Globus pallidus (tissue), 1 donor: ENCODE measurements at regions not wholly inside any gene's neighbourhood (a gene's known extent, or its start where the extent isn't known, plus 50 kb on each side); places are given as distances from the start of the nearest gene placed in this dataset.
"Not testable (repeated sequence)": the region's sequence is repeated elsewhere in the genome, so short reads cannot be mapped to it uniquely, and the experiment has no call there.

Experiments used
- DNase-seq: peaks from one replicate; pipeline ENCODE4 v3.0.0-alpha.2; 2015; ENCODE audit warnings: low spot score

DNA sequence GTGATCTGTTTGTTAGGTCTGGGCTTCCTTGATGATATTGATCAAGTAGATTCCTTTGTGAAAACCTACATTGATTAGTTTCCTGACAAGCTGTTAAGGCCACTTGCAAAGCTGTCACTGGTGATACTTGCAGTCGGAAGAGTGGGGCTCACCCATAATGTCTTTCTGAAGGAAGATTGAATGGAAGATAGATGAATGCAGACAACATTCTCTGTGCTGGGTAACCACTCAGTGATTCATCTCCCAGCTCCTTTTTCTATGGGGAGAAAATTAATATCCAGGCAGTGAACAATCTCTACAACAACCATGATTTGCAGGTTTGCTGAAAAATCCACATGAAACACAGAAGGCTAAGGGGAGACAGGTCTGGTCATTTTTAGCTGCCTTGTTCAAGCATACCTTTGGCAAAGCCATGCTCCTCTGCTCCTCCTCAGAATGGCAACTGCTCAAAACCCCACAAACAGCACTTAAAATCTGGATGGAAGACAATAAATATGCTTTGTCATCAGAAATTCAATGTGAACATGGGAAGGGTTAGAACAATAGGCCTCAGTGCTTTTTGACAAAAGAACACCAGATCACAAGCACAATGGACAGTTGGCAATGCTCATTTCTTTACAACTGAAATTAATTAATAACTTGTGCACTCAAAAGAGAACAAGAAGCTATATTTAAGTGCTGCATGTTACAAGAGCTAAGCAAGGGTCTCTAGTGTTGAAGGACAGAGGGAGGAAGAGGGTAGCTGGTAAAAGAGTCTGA lies 495.4 kb downstream of the TOX3 start:
- peak; percentile 82 for DNase-seq

DNA sequence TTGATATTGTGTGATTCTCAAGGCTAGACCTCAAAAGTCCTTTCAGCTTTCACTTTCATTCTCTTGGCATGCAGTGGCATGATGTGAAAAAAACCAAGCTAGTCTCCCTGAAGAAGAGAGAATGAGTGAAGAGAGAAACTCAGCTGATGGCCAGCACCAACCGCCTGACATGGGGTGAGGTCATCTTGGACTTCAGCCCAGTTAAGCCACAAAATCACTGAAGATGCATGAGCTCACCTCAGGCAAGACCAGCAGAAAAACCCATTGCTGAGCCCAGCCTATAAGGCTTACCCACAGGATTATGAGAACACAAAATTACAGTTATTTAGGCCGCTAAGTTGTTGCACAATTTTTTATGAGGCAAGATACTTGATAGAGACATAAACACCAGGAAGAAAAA lies 496.5 kb downstream of the TOX3 start:
- DNase-seq, result no peak

DNA sequence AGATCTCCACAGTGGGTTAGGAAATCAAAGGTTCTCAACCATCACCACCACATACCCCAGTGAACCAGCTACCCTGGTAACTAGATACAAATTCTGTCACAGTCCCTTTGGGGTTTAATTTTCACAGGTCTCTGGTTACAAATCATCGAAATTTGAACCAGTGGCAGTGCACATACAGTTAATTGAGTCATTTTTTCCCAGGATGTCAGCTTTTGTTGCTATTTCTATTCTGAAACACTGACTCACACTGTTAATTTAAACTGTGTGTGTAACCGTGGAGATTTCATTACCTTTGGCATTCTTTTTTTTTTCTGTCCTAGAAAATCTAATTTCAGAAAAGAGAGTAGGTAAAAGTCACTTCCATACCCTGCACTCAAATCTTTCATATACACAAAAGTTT lies 511.5 kb downstream of the TOX3 start:
- DNase-seq, result no peak

DNA sequence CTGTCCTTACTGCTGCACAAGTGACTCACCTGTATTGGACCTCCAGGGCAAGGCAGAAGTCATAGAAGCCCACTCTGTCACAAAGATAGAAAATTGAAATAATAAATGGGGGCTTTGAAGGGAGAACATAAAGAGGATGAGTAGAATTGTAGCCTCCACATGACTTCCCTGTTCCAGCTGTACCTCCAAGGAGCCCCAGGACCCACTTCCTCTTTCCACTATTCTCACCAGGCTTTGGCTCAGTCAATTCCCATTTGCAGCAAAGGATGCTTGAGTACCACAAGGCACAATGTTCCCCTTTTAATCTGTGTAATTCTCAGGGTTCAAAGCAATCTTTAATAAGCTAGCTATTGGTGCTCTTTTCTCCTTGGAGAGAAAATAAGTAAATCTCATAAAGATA lies 512.1 kb downstream of the TOX3 start:
- no peak for DNase-seq

DNA sequence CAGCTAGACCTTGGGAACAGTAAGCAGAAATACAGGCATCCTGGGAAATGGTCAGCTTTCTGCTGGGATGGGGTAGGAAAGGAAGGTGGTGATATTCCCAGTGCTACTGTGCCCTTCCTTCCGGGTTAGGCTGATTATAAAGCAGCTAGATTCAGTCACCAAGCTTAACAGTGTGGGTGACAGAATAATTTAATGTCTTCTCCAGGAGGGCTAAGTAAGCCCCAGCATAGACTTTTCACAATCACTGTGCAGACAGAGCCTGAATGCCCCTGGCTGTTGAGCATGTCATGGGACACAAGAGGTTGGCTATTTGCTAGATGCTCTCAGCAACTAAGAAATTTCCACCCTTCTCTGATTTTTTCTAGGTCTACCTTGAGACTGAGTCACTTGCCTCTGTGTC lies 513.0 kb downstream of the TOX3 start:
- no peak for DNase-seq

DNA sequence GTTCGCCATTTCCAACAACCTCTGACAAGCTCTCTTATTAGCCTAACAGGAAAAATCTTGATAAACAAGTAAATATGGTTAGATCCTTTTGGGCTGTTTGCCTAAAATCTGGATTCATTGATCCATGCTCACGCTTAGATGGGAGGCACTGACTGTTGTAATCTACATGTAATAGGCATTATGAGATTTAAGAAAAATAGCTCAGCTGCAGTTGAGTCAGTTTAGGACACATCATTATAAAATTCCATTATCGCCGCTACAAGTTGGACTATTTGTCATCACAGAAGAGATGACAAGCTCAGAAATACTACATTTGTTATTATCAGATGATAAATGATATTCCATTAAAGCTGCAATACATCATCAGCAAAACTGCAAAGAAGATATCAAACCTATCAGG lies 524.0 kb downstream of the TOX3 start:
- no peak for DNase-seq

DNA sequence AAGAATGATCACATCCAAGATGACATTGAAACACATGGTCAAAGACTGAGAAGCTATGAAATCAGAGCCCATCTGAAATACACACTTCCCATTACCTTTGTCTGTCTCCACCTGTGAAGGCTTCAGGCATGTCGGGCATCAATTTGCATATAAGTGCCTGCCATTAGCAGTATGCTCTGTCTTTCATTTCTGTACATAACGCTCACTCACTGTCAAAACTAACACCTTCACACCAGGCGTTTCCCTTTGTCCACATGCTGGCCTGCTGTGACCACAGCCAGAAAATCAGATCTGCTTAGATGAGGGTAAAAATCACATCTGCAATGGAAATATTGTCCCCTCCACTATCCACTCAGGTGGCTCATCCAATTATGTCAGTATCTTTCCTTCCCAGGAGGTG lies 524.8 kb downstream of the TOX3 start:
- DNase-seq, result no peak

DNA sequence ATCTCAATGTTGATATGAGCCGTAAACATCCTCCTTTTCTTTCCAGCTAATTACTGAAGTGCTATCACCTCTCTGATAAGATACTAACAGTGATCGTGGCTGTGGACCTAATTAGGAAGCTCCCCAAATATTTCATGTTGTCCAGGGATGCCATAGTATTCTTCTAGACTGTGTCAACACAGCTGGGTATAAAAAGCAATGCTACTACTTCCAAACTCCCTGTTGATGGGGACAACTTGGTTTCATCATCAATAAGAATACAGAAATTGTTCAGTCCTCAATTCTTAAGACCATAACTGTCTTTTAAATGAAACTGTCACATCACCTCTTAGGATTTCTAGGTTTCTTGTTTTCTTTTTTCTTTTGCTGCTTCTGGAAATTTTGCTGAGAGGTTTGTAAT lies 530.6 kb downstream of the TOX3 start:
- DNase-seq, result no peak

DNA sequence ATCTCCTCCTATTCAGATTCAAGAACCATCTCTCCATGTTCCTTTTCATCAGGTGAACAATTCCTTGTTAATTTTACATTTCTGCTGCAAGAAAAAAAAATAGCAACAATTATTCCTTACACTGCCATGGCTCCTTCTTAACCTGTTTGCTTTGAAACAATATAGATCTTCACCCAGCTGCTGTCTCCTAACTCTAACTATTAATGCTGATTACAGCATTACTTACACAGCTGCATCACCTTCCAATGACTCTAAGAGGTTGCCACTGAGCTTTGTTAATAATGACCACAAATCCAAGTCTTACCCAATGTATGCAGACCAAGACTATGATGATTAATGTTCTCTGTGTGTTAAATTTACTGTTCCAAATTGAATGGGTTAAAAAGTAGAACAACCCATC lies 541.4 kb downstream of the TOX3 start:
- no peak for DNase-seq

DNA sequence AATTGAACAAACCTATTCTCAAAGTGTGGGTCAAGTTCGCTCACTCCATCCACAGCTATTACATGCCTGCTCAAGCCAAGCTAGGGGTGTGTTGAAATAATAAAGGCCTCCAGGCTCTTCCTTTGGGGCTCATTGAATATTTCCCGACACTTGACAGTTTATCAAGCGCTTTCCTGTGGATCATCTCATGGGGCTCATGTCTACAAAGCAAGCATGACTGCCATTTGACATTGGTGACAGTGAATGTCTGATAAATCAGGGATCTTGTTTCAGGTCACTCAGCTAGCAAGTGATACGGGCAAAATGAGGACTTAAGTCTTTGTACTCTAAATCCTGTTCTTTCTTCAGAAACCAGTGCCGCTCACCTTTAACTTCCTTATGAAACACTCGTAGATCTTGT lies 542.6 kb downstream of the TOX3 start:
- no peak for DNase-seq

DNA sequence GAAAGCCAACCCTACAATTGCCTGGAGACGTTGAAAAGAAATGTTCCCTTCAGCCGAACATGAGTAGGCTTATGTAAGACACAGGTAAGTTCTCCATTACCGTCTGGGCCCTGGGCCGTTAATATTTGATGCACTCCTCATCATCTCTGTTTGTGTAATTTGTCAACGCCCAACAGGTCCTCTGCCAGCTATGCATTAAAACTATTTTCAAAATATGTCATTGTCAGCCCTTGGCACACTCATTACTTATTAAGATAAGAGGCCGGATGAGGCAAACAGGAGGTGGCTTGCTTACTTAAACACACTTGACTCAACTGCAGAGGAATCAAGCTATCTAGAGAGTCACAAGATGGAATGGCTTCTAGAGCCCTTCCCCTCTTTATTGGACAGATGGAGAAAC lies 544.9 kb downstream of the TOX3 start:
- DNase-seq, result no peak

DNA sequence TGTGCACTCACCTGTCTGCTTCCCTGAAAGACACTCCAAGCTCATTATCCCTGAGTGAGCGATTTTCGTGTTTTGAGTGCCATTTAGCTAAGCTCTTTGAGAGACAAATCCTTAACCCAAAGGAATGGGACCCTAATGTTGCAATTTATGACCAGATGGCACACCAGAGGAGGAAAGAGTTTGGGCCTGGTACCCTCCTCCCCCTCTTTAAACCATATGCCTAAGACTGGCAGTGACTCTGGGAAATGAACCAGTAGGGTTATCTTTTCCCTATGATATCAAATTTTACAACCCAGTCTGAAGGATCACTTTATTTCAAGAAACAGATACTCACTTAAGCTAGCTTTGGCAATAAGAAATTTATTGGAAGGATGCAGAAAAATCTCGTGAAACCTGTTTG lies 550.4 kb downstream of the TOX3 start:
- no peak for DNase-seq

DNA sequence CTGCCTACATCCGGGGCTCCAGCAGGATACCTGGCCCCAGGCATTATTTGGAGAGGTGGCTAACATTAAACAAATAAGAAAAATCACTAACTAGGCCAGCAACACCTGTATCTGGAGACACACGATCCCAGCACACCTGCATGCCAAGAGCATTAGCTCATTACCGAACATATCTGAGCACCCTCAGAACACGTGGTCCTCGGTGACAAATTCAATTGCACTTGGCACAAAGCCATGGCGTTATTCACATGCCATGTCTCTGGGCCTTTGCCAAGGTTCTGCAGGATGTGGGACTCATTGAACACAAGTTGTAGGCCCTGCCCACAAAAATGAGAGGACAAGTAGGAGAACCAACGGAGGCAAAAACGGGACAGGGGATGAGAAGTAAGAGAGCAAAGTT lies 552.3 kb downstream of the TOX3 start:
- no peak for DNase-seq

DNA sequence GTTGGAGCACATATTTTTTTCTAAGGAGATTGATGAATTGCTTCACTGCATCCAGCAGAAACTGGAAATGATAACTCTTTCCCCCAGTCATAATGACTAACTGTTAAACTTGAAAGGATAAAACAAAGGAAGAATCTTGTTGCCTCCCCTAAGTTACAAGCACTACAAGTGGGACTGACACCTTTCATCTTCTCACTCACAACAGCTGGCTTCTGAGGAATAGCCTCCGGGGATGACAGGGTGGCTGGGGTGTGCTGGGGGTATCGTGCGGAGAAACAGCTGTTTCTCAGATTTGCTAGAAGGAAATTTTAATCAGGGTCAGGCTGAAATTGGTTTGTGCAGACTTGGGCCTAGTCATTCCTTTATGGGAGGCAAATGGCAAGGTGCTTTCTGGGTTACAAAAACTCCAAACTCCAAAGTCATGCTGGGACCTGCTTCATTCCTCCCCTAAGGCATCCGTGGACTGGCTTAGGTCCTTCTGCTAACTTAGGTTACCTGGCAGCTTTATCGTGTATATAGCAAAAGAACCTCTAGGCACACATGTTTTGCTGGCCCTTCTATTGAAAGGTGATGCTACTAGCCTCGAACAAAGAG lies 557.2 kb downstream of the TOX3 start:
- no peak for DNase-seq

DNA sequence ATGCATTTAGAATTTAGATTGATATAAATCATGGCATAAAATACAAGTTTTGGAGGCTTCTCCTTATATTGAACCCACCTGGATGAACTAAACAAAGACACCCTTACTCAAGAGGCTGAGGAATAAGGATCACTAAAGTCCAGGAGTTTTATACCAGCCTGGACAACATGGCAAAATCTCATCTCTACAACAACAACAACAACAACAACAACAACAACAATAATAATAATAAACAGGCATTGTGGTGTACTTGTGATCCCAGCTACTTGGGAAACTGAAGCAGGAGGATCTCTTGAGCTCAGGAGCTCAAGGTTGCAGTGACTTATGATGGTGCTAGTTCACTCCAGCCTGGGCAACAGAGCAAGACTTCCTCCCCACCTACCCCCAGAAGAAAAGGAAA lies 558.0 kb downstream of the TOX3 start:
- DNase-seq, result no peak

DNA sequence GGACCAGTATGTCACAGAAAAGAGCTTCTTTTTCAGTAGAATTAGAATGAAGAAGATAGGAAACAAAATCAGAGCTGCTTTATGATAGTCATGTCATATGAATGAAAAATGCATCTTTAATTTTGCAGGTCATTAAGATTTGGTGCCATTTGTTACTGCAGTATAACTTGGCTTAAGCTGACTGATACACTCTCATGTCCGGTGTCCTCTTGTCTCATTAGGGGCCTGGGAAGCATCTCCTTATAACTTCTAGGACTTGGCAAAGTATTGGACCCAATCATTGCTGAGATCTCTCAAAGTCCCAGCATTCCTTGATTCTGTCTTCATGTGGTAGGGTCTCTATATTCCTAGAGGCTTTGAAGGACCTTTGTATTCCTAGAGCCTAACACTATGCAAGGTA lies 559.4 kb downstream of the TOX3 start:
- DNase-seq, result no peak

DNA sequence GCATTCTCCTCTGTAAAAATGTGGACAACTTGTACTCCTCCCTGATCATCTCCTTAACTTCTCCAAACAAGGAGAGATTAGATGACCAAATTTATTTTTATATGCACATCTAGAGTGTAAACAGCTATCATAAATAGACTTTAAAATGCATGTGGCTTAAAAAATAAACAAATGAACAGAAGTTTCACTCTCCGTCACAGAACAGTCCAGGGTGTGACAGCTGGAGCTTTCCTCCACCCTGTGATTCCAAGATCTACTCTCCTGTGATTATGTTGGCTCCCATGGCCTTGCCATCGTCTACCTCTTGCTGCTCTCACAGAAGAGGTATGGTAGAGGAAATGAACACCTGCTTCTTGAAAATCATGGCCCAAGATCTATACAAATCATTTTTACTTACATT lies 560.2 kb downstream of the TOX3 start:
- DNase-seq, result no peak

DNA sequence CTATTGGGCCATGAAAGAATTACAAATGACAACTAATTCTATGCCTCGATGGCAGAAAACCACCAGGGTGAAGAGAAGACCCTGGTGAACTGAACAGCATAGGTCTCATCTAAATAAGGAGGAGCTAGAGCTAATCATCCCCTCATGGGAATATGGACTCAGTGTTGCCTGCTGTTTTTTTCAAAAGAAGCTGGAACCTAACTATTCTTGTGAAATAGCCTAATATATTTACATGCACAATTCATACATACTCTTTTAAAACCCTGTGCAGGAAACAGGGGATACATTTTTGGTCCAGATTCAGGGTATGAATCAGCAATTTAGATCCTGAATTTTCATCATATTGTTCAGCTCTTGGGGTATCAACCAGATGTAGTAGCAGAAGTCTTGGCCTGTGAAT lies 560.6 kb downstream of the TOX3 start:
- DNase-seq, result no peak

DNA sequence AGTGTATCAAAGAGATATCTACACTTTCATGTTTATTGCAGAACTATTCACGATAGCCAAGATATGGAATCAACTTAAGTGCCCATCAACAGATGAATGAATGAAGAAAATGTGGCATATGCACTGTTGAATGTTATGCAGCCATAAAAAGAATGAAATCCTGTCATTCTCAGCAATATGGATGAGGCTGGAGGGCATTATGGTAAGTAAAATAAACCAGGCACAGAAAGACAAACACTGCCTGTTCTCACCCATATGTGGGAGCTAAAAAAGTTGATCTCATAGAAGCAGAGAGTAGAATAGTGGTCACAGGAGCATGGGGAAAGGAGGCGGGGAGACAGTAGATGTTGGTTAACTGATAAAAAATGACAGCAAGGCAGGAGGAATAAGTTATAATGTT lies 561.8 kb downstream of the TOX3 start:
- DNase-seq, result no peak

DNA sequence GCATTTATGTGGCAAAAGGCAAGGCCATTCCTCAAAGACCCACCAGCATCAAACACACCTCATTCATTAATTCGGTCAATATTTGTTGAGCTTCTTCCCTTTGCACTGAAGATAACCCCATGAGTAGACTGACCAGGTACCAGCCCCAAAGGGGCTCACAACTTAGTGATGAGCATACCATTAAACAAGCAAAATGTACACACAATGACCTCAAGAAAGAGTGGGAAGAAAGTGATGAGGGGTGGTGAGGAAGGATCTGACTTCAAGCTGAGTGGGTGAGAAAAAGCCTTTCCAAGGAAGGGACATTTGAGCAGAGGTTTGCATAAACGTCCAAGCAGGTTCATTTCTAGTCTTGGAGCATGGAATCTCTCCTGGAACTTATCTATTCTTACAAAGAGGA lies 562.5 kb downstream of the TOX3 start:
- no peak for DNase-seq

DNA sequence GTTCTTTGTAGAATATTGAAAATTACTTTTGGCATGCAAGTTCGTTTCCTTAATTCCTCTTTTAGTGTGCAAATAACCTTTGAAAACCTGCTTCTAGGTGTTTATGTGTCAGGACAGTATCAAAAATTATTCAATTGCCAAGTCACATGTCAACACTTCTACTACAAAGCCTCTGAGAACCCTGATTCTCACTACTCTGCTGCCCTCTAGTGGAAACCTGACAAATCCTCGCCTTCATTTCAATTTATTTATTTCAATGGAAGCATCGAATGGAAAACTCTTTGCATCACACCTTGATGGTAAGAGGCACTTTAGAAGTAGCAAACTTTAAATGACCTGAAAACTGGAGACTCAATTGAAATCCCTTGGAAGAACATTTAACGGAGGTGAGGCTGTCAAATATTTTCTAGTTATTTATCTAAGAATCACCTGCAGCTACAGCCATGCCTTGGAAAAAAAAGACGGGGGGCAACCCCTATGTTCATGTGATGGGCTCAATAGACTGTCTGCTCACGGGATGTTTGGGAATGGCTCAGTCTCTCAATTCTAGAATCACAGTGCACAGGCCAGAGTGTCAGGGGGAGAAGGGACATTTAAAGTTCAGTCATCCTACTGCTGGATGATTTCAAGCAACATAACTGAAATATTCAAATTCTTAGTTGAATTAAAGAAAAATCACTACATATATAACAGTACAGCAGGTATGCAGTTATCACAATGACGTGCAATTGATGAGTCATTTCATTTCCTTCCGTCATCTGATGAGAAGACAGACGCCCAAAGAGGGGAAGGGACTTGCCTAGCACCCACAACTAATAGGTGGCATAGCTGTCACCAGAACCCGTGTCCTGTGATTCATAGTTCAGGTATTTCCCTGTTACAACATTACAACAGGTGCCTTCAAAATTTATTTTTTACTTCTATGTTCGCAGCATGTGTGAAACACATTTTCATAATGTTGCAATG lies 563.9 kb downstream of the TOX3 start:
- DNase-seq, result peak; percentile 85

DNA sequence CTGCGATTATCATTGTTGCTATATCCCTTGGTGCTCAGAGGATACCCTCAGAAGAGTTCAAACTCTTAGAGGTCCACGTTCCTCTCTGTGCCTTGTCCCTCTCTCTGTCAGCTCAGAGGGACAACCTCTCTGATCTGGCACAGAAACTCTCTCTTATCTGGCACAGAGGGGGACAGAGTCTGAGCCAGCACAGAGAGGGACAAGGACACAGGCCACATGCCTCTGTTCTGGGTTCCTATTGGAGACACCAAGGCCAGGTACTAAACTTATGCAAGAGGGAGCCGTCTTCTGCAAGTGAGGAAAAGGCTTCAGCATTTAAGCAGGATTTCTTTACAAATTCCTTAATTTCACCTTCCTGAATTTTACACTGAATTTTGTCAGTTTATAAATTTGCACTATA lies 565.2 kb downstream of the TOX3 start:
- no peak for DNase-seq

DNA sequence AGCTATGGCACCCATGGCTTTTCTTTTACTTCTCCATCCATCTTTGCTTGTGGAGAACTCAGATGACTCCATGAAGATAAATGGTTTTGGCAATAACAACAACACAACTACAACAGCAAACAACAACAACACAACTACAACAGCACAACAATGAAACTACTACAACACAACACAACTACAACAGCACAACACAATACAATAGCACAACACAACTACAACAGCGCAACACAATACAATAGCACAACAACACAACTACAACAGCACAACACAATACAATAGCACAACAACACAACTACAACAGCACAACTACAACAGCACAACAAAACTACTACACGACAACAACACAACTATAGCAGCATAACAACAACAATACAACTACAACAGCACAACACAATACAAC lies 569.4 kb downstream of the TOX3 start:
- DNase-seq, result not testable (repeated sequence)
